HEK293 (cell line): ENCODE measurements at regions not wholly inside any gene's neighbourhood (a gene's known extent, or its start where the extent isn't known, plus 50 kb on each side); places are given as distances from the start of the nearest gene placed in this dataset.

ENCODE experiments used
- ATF2 ChIP-seq: fragments of 450-650 bp; formaldehyde crosslinking; IDR thresholded peaks from 2 replicates; pipeline ENCODE4 v1.5.1; 2016; ENCODE audit warnings: missing biosample characterization, missing genetic modification characterization, low read depth
- CTCF ChIP-seq: fragments of 450-650 bp; formaldehyde crosslinking; IDR thresholded peaks from 2 replicates; pipeline ENCODE4 v1.5.1; 2016; ENCODE audit warnings: missing biosample characterization, missing genetic modification characterization
- HOXA7 ChIP-seq: sonication (generic); formaldehyde crosslinking; IDR thresholded peaks from 2 replicates; pipeline ENCODE4 v1.8.1; 2022; ENCODE audit warnings: missing genetic modification reagents, borderline replicate concordance
- IKZF3 ChIP-seq: fragments of 450-650 bp; IDR thresholded peaks from 2 replicates; pipeline ENCODE4 v1.5.0; 2018; ENCODE audit warnings: missing biosample characterization, mild to moderate bottlenecking, missing genetic modification characterization, moderate library complexity
- MZF1 ChIP-seq: fragments of 450-650 bp; formaldehyde crosslinking; IDR thresholded peaks from 2 replicates; pipeline ENCODE4 v1.5.1; 2017; ENCODE audit warnings: missing biosample characterization, missing genetic modification characterization, borderline replicate concordance
- PBX3 ChIP-seq: sonication (generic); formaldehyde crosslinking; IDR thresholded peaks from 2 replicates; pipeline ENCODE4 v1.8.1; 2022; ENCODE audit warnings: mild to moderate bottlenecking, moderate library complexity, missing genetic modification reagents
- YY1 ChIP-seq: fragments of 450-650 bp; formaldehyde crosslinking; IDR thresholded peaks from 2 replicates; pipeline ENCODE4 v1.5.1; 2018; ENCODE audit warnings: missing biosample characterization, missing genetic modification characterization
- ZFP37 ChIP-seq: fragments of 450-650 bp; formaldehyde crosslinking; IDR thresholded peaks from 2 replicates; pipeline ENCODE4 v1.5.1; 2016; ENCODE audit warnings: missing biosample characterization, missing genetic modification characterization
- ZNF138 ChIP-seq: fragments of 450-650 bp; formaldehyde crosslinking; IDR thresholded peaks from 2 replicates; pipeline ENCODE4 v1.5.1; 2016; ENCODE audit warnings: missing biosample characterization, missing genetic modification characterization, borderline replicate concordance
- ZNF146 ChIP-seq: fragments of 450-650 bp; formaldehyde crosslinking; IDR thresholded peaks from 2 replicates; pipeline ENCODE4 v1.5.1; 2016; ENCODE audit warnings: missing biosample characterization, missing genetic modification characterization
- ZNF239 ChIP-seq: fragments of 450-650 bp; formaldehyde crosslinking; IDR thresholded peaks from 2 replicates; pipeline ENCODE4 v1.5.1; 2016; ENCODE audit warnings: missing biosample characterization, missing genetic modification characterization
- ZNF416 ChIP-seq: fragments of 450-650 bp; formaldehyde crosslinking; IDR thresholded peaks from 2 replicates; pipeline ENCODE4 v1.5.1; 2016; ENCODE audit warnings: missing biosample characterization, missing genetic modification characterization
- ZNF530 ChIP-seq: fragments of 450-650 bp; formaldehyde crosslinking; IDR thresholded peaks from 2 replicates; pipeline ENCODE4 v1.5.1; 2016; ENCODE audit warnings: low read depth, missing biosample characterization, missing genetic modification characterization
- ZSCAN16 ChIP-seq: fragments of 450-650 bp; formaldehyde crosslinking; IDR thresholded peaks from 2 replicates; pipeline ENCODE4 v1.5.1; 2016; ENCODE audit warnings: missing biosample characterization, missing genetic modification characterization

- TF ChIP-seq CTCF (tag by site-specific recombination) (no peak), MZF1 (tag by site-specific recombination) (no peak), IKZF3 (tag by site-specific recombination) (no peak), ZNF138 (tag by site-specific recombination) (no peak), ZSCAN16 (tag by site-specific recombination) (no peak), ATF2 (tag by site-specific recombination) (no peak), HOXA7 (CRISPR knock-in tag) (no peak), ZNF239 (tag by site-specific recombination) (no peak), PBX3 (CRISPR knock-in tag) (no peak), ZNF416 (tag by site-specific recombination) (no peak), ZNF530 (tag by site-specific recombination) (no peak), ZFP37 (tag by site-specific recombination) (no peak), ZNF146 (tag by site-specific recombination) (no peak), YY1 (tag by site-specific recombination) (no peak)
These were observed 221.9 kb downstream of the ATG4C start for GRCh38 chr1:63005812-63006211.
